Endometrium (tissue), 2 donors: ENCODE measurements at regions not wholly inside any gene's neighbourhood (a gene's known extent, or its start where the extent isn't known, plus 50 kb on each side); places are given as distances from the start of the nearest gene placed in this dataset.

Experiments
- FAIRE-seq: peaks from 2 replicates; lab custom pipeline; 2012; peaks lifted over from hg19 to GRCh38; lab: Jason Lieb, UNC
- donor health status: control.
- donor health status: control.

- FAIRE-seq = no peak
These were observed 319.1 kb upstream of the RGMB start for GRCh38 chr5:98454407-98454806.

GRCh38 chr5:98454904-98455303 lies 318.6 kb upstream of the RGMB start:
- peak; percentile 37 for FAIRE-seq

GRCh38 chr5:98455665-98456064 lies 317.8 kb upstream of the RGMB start:
- no peak for FAIRE-seq

- FAIRE-seq = no peak
These were observed 315.5 kb upstream of the RGMB start for GRCh38 chr5:98458004-98458403.

- no peak for FAIRE-seq
These were observed 314.7 kb upstream of the RGMB start for GRCh38 chr5:98458726-98459125.

- FAIRE-seq = no peak
These were observed 312.9 kb upstream of the RGMB start for GRCh38 chr5:98460536-98460935.

GRCh38 chr5:98461485-98461884 lies 312.0 kb upstream of the RGMB start:
- FAIRE-seq = no peak

GRCh38 chr5:98463222-98463621 lies 310.2 kb upstream of the RGMB start:
- no peak for FAIRE-seq

GRCh38 chr5:98463676-98464075 lies 309.8 kb upstream of the RGMB start:
- no peak for FAIRE-seq

GRCh38 chr5:98464737-98465330 lies 308.6 kb upstream of the RGMB start:
- FAIRE-seq = no peak

- peak; percentile 33 for FAIRE-seq
These were observed 305.1 kb upstream of the RGMB start for GRCh38 chr5:98468188-98468869.

- FAIRE-seq = no peak
These were observed 302.7 kb upstream of the RGMB start for GRCh38 chr5:98470747-98471146.

- FAIRE-seq = no peak
These were observed 302.0 kb upstream of the RGMB start for GRCh38 chr5:98471458-98471857.

- FAIRE-seq = no peak
These were observed 299.2 kb upstream of the RGMB start for GRCh38 chr5:98474216-98474615.

- no peak for FAIRE-seq
These were observed 298.7 kb upstream of the RGMB start for GRCh38 chr5:98474782-98475181.

- FAIRE-seq = no peak
These were observed 290.9 kb upstream of the RGMB start for GRCh38 chr5:98482321-98483300.

GRCh38 chr5:98483301-98483685 lies 290.2 kb upstream of the RGMB start:
- no peak for FAIRE-seq

GRCh38 chr5:98489021-98489420 lies 284.4 kb upstream of the RGMB start:
- no peak for FAIRE-seq

- no peak for FAIRE-seq
These were observed 283.1 kb upstream of the RGMB start for GRCh38 chr5:98490348-98490747.

- FAIRE-seq = no peak
These were observed 281.2 kb upstream of the RGMB start for GRCh38 chr5:98492258-98492657.

GRCh38 chr5:98497418-98497817 lies 276.0 kb upstream of the RGMB start:
- FAIRE-seq = no peak

- no peak for FAIRE-seq
These were observed 275.4 kb upstream of the RGMB start for GRCh38 chr5:98498028-98498427.

- no peak for FAIRE-seq
These were observed 273.6 kb upstream of the RGMB start for GRCh38 chr5:98499892-98500291.
